ENCODE measurements at regions not wholly inside any gene's neighbourhood (a gene's known extent, or its start where the extent isn't known, plus 50 kb on each side); places are given as distances from the start of the nearest gene placed in this dataset.

DNA sequence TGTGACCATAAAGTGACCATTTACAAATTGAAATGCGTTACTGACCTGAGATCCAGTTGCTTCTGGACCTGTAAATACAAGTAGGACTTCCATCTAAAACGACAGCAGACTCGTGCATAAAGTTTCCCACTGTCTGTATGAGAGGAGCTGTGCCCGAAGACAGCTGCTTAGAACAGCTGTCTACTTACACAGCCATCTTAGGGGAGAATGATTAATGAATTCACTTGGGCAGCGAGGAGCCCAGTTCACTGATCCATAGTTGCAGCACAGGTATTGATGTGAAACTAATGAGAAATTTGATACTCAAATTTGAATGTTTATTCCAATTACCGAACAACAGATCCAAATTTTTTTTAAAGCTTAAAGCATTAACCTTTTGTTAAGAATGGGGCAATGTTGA is 748.1 kb downstream of the NR2F2 start:
- Histone ChIP-seq H4K20me1 (ENCODE audit: control insufficient read depth, extremely low read depth, insufficient read depth, low read length) (no peaks in the 10 kb centered on the region), H3K27me3 (ENCODE audit: control insufficient read depth, insufficient read depth, low read length) (no peaks in the 10 kb centered on the region), H3K79me2 (ENCODE audit: control insufficient read depth, insufficient read depth, low read length) (no peaks in the 10 kb centered on the region), H3K27ac (ENCODE audit: insufficient read depth, low read length) (no peak overlapping the region), H3K9me3 (ENCODE audit: control insufficient read depth, insufficient read depth, low read depth, low read length) (no peaks in the 10 kb centered on the region), H2AFZ (ENCODE audit: low read length) (no peak overlapping the region), H3K4me2 (ENCODE audit: extremely low read depth, insufficient read depth, low read length) (no peak overlapping the region), H3K4me3 (replicated peaks in 1 of 4; ENCODE audit: control extremely low read depth in 1 of 4, insufficient read depth in 1 of 4, low read depth in 3 of 4, low read length in 4 of 4) (no peak overlapping the region), H3K4me1 (ENCODE audit: control insufficient read depth, extremely low read depth, insufficient read depth, low read length) (no peaks in the 10 kb centered on the region), H3K9ac (ENCODE audit: insufficient read depth, low read length) (no peak overlapping the region), H3K36me3 (ENCODE audit: control insufficient read depth, insufficient read depth, low read length) (no peaks in the 10 kb centered on the region)
- TF ChIP-seq, protein P1, sequence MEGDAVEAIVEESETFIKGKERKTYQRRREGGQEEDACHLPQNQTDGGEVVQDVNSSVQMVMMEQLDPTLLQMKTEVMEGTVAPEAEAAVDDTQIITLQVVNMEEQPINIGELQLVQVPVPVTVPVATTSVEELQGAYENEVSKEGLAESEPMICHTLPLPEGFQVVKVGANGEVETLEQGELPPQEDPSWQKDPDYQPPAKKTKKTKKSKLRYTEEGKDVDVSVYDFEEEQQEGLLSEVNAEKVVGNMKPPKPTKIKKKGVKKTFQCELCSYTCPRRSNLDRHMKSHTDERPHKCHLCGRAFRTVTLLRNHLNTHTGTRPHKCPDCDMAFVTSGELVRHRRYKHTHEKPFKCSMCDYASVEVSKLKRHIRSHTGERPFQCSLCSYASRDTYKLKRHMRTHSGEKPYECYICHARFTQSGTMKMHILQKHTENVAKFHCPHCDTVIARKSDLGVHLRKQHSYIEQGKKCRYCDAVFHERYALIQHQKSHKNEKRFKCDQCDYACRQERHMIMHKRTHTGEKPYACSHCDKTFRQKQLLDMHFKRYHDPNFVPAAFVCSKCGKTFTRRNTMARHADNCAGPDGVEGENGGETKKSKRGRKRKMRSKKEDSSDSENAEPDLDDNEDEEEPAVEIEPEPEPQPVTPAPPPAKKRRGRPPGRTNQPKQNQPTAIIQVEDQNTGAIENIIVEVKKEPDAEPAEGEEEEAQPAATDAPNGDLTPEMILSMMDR (conservative IDR thresholded peaks at IDR 0.05 in 1 of 2, IDR thresholded peaks at IDR 0.05 in 1 of 2; ENCODE audit: low read depth in 1 of 2, low read length in 2 of 2): no peak
- no peak for TF ChIP-seq EZH2 (IDR thresholded peaks at IDR 0.05; ENCODE audit: low read length, missing control alignments)
- no peak for DNase-seq (ENCODE audit: low read depth in 2 of 2)

DNA sequence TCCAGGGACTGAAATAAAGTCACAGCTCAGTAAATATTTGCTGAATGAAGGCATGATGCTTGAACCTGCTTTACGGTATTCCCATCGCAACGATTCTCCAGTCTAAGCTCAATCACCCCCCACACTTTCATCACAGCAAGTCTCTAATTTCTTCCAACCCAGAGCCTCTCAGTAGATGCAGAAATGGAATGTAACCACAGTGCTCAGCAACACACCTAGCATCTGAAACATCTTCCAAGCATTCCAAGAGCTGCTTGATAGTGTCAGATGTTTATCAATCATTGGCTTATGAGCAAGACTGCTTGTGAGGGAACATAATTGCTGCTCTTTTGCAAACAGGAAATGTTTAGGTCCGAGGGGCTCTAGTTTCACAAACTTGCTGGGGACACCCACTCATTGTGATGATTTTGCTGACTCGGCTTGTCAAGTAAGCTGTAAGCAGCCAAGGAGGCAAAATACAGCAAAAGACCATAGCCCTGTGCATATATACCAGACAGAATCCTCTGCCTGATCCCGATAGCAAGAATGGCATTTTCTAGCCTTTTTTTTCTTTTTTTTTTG is 751.2 kb downstream of the NR2F2 start:
- Histone ChIP-seq H4K20me1 (ENCODE audit: control insufficient read depth, extremely low read depth, insufficient read depth, low read length) (no peaks in the 10 kb centered on the region), H3K4me2 (ENCODE audit: extremely low read depth, insufficient read depth, low read length) (no peak overlapping the region), H3K79me2 (ENCODE audit: control insufficient read depth, insufficient read depth, low read length) (no peaks in the 10 kb centered on the region), H3K27ac (ENCODE audit: insufficient read depth, low read length) (no peak overlapping the region), H3K9me3 (ENCODE audit: control insufficient read depth, insufficient read depth, low read depth, low read length) (no peaks in the 10 kb centered on the region), H3K27me3 (ENCODE audit: control insufficient read depth, insufficient read depth, low read length) (no peaks in the 10 kb centered on the region), H3K4me3 (replicated peaks in 1 of 4; ENCODE audit: control extremely low read depth in 1 of 4, insufficient read depth in 1 of 4, low read depth in 3 of 4, low read length in 4 of 4) (no peak overlapping the region), H3K36me3 (ENCODE audit: control insufficient read depth, insufficient read depth, low read length) (no peaks in the 10 kb centered on the region), H3K4me1 (ENCODE audit: control insufficient read depth, extremely low read depth, insufficient read depth, low read length) (no peaks in the 10 kb centered on the region), H2AFZ (ENCODE audit: low read length) (no peak overlapping the region), H3K9ac (ENCODE audit: insufficient read depth, low read length) (no peak overlapping the region)
- TF ChIP-seq, protein P1 (conservative IDR thresholded peaks at IDR 0.05 in 1 of 2, IDR thresholded peaks at IDR 0.05 in 1 of 2; ENCODE audit: low read depth in 1 of 2, low read length in 2 of 2): no peak
- TF ChIP-seq EZH2 (IDR thresholded peaks at IDR 0.05; ENCODE audit: low read length, missing control alignments): no peak
- DNase-seq (ENCODE audit: low read depth in 2 of 2): no peak

DNA sequence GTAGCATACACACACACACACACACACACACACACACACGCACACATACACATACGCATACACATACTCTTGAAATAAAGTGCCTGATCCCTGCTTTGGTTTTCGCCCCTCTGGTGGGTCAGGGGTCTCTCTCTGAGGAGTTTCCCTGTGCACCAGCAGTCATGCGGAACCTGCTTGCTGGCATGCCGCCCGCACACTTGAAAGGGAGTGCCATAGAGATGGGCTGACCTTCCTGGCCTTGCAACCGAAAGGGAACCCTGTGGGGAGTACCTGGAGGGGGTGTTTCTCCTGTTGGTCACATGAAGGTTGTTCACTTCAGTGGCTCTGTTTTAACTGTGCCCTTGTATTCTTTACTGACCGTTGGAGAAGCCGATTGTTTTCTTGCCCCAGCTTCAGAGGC is 752.3 kb downstream of the NR2F2 start:
- no peak overlapping the region for H3K27ac ChIP-seq (ENCODE audit: insufficient read depth, low read length)
- H3K79me2 ChIP-seq (ENCODE audit: control insufficient read depth, insufficient read depth, low read length): no peaks in the 10 kb centered on the region
- no peak overlapping the region for H2AFZ ChIP-seq (ENCODE audit: low read length)
- no peaks in the 10 kb centered on the region for H3K9me3 ChIP-seq (ENCODE audit: control insufficient read depth, insufficient read depth, low read depth, low read length)
- no peaks in the 10 kb centered on the region for H3K36me3 ChIP-seq (ENCODE audit: control insufficient read depth, insufficient read depth, low read length)
- no peak overlapping the region for H3K4me3 ChIP-seq (replicated peaks in 1 of 4; ENCODE audit: control extremely low read depth in 1 of 4, insufficient read depth in 1 of 4, low read depth in 3 of 4, low read length in 4 of 4)
- H3K27me3 ChIP-seq (ENCODE audit: control insufficient read depth, insufficient read depth, low read length): no peaks in the 10 kb centered on the region
- H4K20me1 ChIP-seq (ENCODE audit: control insufficient read depth, extremely low read depth, insufficient read depth, low read length): no peaks in the 10 kb centered on the region
- no peak for DNase-seq (ENCODE audit: low read depth in 2 of 2)
- no peak overlapping the region for H3K4me2 ChIP-seq (ENCODE audit: extremely low read depth, insufficient read depth, low read length)
- H3K9ac ChIP-seq (ENCODE audit: insufficient read depth, low read length): no peak overlapping the region
- H3K4me1 ChIP-seq (ENCODE audit: control insufficient read depth, extremely low read depth, insufficient read depth, low read length): no peaks in the 10 kb centered on the region
- TF ChIP-seq EZH2 (IDR thresholded peaks at IDR 0.05; ENCODE audit: low read length, missing control alignments): no peak
- TF ChIP-seq, protein P1 (conservative IDR thresholded peaks at IDR 0.05 in 1 of 2, IDR thresholded peaks at IDR 0.05 in 1 of 2; ENCODE audit: low read depth in 1 of 2, low read length in 2 of 2): no peak

Data from fibroblast of lung (primary cell).